ENCODE measurements at regions not wholly inside any gene's neighbourhood (a gene's known extent, or its start where the extent isn't known, plus 50 kb on each side); places are given as distances from the start of the nearest gene placed in this dataset.

GRCh38 chr2:192411755-192412154 lies 217.0 kb upstream of the TMEFF2 start:
- no peaks in the 10 kb centered on the region for H3K27me3 ChIP-seq (ENCODE audit: insufficient read depth, low read length)
- H3K9ac ChIP-seq (ENCODE audit: low read length): no peak overlapping the region
- no peaks in the 10 kb centered on the region for H4K20me1 ChIP-seq (ENCODE audit: insufficient read depth, low read length)
- no peak for FAIRE-seq
- peaks cover 2% of the 10 kb centered on the region for H3K9me3 ChIP-seq (ENCODE audit: insufficient read depth, low read depth, low read length)
- H2AFZ ChIP-seq (ENCODE audit: low read depth, low read length): no peak overlapping the region
- H3K36me3 ChIP-seq (ENCODE audit: insufficient read depth, low read length): no peaks in the 10 kb centered on the region
- H3K36me3 Mint-ChIP-seq (ENCODE audit: low read depth, unreplicated experiment): no peaks in the 10 kb centered on the region
- no peak overlapping the region for H3K4me2 ChIP-seq (ENCODE audit: low read length)
- H3K4me1 Mint-ChIP-seq (ENCODE audit: low read depth, unreplicated experiment): no peaks in the 10 kb centered on the region
- no peak overlapping the region for H3K27ac Mint-ChIP-seq (ENCODE audit: unreplicated experiment)
- no peaks in the 10 kb centered on the region for H3K79me2 ChIP-seq (ENCODE audit: insufficient read depth, low read length)
- H3K9me3 Mint-ChIP-seq (ENCODE audit: unreplicated experiment): no peaks in the 10 kb centered on the region
- no peaks in the 10 kb centered on the region for H3K4me1 ChIP-seq (ENCODE audit: insufficient read depth, low read length)
- no peak overlapping the region for H3K4me3 ChIP-seq (ENCODE audit: insufficient read depth, low read depth, low read length)
- no peak overlapping the region for H3K27ac ChIP-seq (ENCODE audit: low read depth, low read length)
- H3K27me3 Mint-ChIP-seq (ENCODE audit: low read depth, unreplicated experiment): no peaks in the 10 kb centered on the region
- no peak for DNase-seq (ENCODE audit: low read depth)
- TF ChIP-seq EZH2 (IDR thresholded peaks at IDR 0.05; ENCODE audit: insufficient read depth, low read length): no peak
- TF ChIP-seq, protein P1, sequence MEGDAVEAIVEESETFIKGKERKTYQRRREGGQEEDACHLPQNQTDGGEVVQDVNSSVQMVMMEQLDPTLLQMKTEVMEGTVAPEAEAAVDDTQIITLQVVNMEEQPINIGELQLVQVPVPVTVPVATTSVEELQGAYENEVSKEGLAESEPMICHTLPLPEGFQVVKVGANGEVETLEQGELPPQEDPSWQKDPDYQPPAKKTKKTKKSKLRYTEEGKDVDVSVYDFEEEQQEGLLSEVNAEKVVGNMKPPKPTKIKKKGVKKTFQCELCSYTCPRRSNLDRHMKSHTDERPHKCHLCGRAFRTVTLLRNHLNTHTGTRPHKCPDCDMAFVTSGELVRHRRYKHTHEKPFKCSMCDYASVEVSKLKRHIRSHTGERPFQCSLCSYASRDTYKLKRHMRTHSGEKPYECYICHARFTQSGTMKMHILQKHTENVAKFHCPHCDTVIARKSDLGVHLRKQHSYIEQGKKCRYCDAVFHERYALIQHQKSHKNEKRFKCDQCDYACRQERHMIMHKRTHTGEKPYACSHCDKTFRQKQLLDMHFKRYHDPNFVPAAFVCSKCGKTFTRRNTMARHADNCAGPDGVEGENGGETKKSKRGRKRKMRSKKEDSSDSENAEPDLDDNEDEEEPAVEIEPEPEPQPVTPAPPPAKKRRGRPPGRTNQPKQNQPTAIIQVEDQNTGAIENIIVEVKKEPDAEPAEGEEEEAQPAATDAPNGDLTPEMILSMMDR (IDR thresholded peaks at IDR 0.05; ENCODE audit: insufficient read depth, low read depth, low read length): no peak
- H3K4me3 Mint-ChIP-seq (ENCODE audit: unreplicated experiment): no peak overlapping the region

DNA sequence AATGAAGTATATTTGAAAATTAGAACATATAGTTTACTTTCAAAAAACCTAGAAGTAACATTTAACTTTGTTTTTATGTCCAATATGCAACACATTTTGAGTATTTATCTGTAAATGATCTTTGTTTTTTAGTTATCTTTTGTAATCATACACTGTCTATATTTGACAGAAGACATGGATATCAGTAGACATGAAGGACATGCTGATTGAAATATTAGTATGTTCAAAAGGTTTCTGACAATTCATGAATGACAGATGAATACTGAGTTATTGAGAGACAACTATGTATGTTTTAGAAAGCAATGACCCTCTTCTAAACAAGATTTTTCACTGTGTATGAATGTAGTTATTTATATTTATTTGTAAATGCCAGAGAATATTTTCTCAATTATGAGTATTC lies 215.6 kb upstream of the TMEFF2 start:
- Mint-ChIP-seq H3K27ac (ENCODE audit: unreplicated experiment) (no peak overlapping the region), H3K4me3 (ENCODE audit: unreplicated experiment) (no peak overlapping the region), H3K27me3 (ENCODE audit: low read depth, unreplicated experiment) (no peaks in the 10 kb centered on the region), H3K36me3 (ENCODE audit: low read depth, unreplicated experiment) (no peaks in the 10 kb centered on the region), H3K4me1 (ENCODE audit: low read depth, unreplicated experiment) (no peaks in the 10 kb centered on the region), H3K9me3 (ENCODE audit: unreplicated experiment) (no peaks in the 10 kb centered on the region)
- Histone ChIP-seq H3K4me2 (ENCODE audit: low read length) (no peak overlapping the region), H3K79me2 (ENCODE audit: insufficient read depth, low read length) (no peaks in the 10 kb centered on the region), H3K4me1 (ENCODE audit: insufficient read depth, low read length) (no peaks in the 10 kb centered on the region), H3K4me3 (ENCODE audit: insufficient read depth, low read depth, low read length) (no peak overlapping the region), H3K27ac (ENCODE audit: low read depth, low read length) (no peak overlapping the region), H3K9me3 (ENCODE audit: insufficient read depth, low read depth, low read length) (peaks cover 2% of the 10 kb centered on the region), H3K27me3 (ENCODE audit: insufficient read depth, low read length) (no peaks in the 10 kb centered on the region), H4K20me1 (ENCODE audit: insufficient read depth, low read length) (no peaks in the 10 kb centered on the region), H3K9ac (ENCODE audit: low read length) (no peak overlapping the region), H2AFZ (ENCODE audit: low read depth, low read length) (no peak overlapping the region), H3K36me3 (ENCODE audit: insufficient read depth, low read length) (no peaks in the 10 kb centered on the region)
- no peak for DNase-seq (ENCODE audit: low read depth)
- no peak for FAIRE-seq
- TF ChIP-seq, protein P1 (IDR thresholded peaks at IDR 0.05; ENCODE audit: insufficient read depth, low read depth, low read length): no peak
- TF ChIP-seq EZH2 (IDR thresholded peaks at IDR 0.05; ENCODE audit: insufficient read depth, low read length): no peak

GRCh38 chr2:192407692-192408091 lies 213.0 kb upstream of the TMEFF2 start:
- TF ChIP-seq, protein P1 (IDR thresholded peaks at IDR 0.05; ENCODE audit: insufficient read depth, low read depth, low read length): no peak
- TF ChIP-seq EZH2 (IDR thresholded peaks at IDR 0.05; ENCODE audit: insufficient read depth, low read length): no peak
- no peaks in the 10 kb centered on the region for H3K9me3 ChIP-seq (ENCODE audit: insufficient read depth, low read depth, low read length)
- Mint-ChIP-seq H3K27ac (ENCODE audit: unreplicated experiment) (no peak overlapping the region), H3K27me3 (ENCODE audit: low read depth, unreplicated experiment) (no peaks in the 10 kb centered on the region), H3K4me3 (ENCODE audit: unreplicated experiment) (no peak overlapping the region), H3K9me3 (ENCODE audit: unreplicated experiment) (no peaks in the 10 kb centered on the region), H3K4me1 (ENCODE audit: low read depth, unreplicated experiment) (no peaks in the 10 kb centered on the region), H3K36me3 (ENCODE audit: low read depth, unreplicated experiment) (no peaks in the 10 kb centered on the region)
- no peaks in the 10 kb centered on the region for H3K4me1 ChIP-seq (ENCODE audit: insufficient read depth, low read length)
- H3K36me3 ChIP-seq (ENCODE audit: insufficient read depth, low read length): no peaks in the 10 kb centered on the region
- no peak overlapping the region for H2AFZ ChIP-seq (ENCODE audit: low read depth, low read length)
- no peak overlapping the region for H3K4me3 ChIP-seq (ENCODE audit: insufficient read depth, low read depth, low read length)
- no peak for FAIRE-seq
- no peaks in the 10 kb centered on the region for H4K20me1 ChIP-seq (ENCODE audit: insufficient read depth, low read length)
- H3K27ac ChIP-seq (ENCODE audit: low read depth, low read length): no peak overlapping the region
- H3K4me2 ChIP-seq (ENCODE audit: low read length): no peak overlapping the region
- no peaks in the 10 kb centered on the region for H3K79me2 ChIP-seq (ENCODE audit: insufficient read depth, low read length)
- no peak for DNase-seq (ENCODE audit: low read depth)
- H3K27me3 ChIP-seq (ENCODE audit: insufficient read depth, low read length): no peaks in the 10 kb centered on the region
- H3K9ac ChIP-seq (ENCODE audit: low read length): no peak overlapping the region
